ENCODE measurements at regions not wholly inside any gene's neighbourhood (a gene's known extent, or its start where the extent isn't known, plus 50 kb on each side); places are given as distances from the start of the nearest gene placed in this dataset.

DNA sequence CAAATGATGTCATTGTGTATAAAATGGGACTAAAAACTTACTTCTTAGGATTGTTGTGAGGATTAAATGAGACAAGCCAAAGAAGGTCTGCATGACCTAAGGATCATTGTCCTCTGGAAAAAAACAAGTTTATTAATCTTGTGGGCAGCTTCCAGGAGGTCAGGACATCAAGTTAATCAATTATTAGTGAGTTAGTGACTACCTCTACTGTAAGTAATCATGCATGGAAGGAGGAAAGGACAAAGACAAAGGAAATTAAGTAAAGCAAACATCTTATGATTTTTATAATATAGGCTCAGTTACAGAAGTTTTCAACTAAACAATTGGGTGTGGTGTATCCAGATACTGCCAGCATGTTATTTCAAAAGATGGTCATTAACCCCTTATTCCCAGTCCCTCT lies 129.3 kb upstream of the TUT7 start:
- TF ChIP-seq KAT8 (CRISPR knock-in tag; IDR thresholded peaks at IDR 0.05) (no peak), ATF1 (CRISPR knock-in tag; IDR thresholded peaks at IDR 0.05) (no peak), CTCF (CRISPR knock-in tag; IDR thresholded peaks at IDR 0.05) (no peak), POLR2A (IDR thresholded peaks at IDR 0.05; ENCODE audit: insufficient read depth in 1 of 2, low read depth in 2 of 2, low read length in 2 of 2) (no peak)
- TF ChIP-seq, protein P1, sequence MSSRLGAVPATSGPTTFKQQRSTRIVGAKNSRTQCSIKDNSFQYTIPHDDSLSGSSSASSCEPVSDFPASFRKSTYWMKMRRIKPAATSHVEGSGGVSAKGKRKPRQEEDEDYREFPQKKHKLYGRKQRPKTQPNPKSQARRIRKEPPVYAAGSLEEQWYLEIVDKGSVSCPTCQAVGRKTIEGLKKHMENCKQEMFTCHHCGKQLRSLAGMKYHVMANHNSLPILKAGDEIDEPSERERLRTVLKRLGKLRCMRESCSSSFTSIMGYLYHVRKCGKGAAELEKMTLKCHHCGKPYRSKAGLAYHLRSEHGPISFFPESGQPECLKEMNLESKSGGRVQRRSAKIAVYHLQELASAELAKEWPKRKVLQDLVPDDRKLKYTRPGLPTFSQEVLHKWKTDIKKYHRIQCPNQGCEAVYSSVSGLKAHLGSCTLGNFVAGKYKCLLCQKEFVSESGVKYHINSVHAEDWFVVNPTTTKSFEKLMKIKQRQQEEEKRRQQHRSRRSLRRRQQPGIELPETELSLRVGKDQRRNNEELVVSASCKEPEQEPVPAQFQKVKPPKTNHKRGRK (CRISPR knock-in tag; IDR thresholded peaks at IDR 0.05) = no peak

Data from HepG2 (cell line).